Umbilical cord (tissue), 1 donor: ENCODE measurements at regions not wholly inside any gene's neighbourhood (a gene's known extent, or its start where the extent isn't known, plus 50 kb on each side); places are given as distances from the start of the nearest gene placed in this dataset.
A peak's percentile ranks its signal among the peaks of the same experiment; 100 is the strongest.

Source experiments
- DNase-seq: peaks from one replicate; pipeline ENCODE4 v3.0.0-alpha.2; 2015; ENCODE audit warnings: low spot score

DNA sequence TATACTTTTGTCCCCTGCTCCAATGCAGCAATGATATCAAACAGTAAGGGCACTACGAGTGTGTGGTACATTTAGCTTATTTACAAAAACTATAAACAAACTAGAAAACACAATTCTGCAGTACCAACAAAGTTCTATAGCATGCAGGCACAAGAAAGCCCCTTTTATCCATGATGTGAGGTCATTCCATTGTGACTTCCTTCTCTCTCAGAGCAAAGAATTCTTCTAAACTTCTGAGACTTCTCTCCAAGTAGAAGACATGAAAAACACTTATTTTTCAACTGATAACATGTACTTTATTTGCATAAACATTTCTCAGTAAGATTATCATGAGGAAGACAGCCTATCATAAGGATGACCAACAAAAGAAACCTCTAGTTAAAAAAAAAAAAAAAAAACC lies 569.8 kb downstream of the TLE1 start:
- DNase-seq, result no peak

DNA sequence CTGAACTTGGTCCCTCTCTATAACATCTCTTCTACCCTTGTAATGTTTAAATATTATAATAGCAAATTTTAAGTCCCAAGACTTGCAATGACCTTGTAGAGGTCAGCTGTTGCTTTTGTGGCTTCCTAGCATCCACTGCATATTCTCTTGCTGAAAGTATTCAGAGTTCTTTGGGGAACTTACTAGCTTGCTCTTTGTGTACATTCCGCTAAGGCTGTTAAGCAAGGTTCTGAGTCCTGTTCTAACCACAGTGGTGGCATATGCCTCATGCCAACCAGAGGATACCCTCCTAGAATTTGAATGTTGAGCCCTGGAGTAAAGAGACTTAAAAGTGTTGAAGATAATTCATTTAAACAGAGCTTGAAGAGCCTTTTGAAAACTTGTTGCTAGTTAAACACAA lies 570.9 kb downstream of the TLE1 start:
- no peak for DNase-seq

- DNase-seq, result no peak
These were observed 572.8 kb downstream of the TLE1 start for GRCh38 chr9:81116340-81117137.

GRCh38 chr9:81113453-81114124 lies 575.8 kb downstream of the TLE1 start:
- DNase-seq, result peak; percentile 28

- DNase-seq, result no peak
These were observed 576.5 kb downstream of the TLE1 start for GRCh38 chr9:81112627-81113452.

DNA sequence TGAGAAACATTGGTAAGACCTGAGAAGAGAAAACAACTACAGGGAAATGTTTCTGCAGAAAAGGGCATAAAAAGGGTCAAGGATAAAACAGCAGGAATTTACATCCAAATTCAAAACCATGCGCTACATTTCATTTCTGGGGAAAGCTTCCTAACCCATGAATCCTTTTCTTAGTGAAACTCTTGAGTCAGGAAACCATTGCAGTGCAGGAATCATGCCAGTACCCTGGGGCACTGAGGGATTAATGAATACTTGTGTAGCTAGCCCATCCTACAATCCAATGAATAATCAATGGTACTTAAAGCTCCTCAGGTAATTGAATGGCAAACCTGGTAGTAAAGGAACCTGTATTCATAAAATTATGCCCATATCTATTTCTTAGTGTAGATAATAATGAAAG lies 580.5 kb downstream of the TLE1 start:
- DNase-seq, result no peak

- DNase-seq, result no peak
These were observed 581.0 kb downstream of the TLE1 start for GRCh38 chr9:81108391-81108790.

DNA sequence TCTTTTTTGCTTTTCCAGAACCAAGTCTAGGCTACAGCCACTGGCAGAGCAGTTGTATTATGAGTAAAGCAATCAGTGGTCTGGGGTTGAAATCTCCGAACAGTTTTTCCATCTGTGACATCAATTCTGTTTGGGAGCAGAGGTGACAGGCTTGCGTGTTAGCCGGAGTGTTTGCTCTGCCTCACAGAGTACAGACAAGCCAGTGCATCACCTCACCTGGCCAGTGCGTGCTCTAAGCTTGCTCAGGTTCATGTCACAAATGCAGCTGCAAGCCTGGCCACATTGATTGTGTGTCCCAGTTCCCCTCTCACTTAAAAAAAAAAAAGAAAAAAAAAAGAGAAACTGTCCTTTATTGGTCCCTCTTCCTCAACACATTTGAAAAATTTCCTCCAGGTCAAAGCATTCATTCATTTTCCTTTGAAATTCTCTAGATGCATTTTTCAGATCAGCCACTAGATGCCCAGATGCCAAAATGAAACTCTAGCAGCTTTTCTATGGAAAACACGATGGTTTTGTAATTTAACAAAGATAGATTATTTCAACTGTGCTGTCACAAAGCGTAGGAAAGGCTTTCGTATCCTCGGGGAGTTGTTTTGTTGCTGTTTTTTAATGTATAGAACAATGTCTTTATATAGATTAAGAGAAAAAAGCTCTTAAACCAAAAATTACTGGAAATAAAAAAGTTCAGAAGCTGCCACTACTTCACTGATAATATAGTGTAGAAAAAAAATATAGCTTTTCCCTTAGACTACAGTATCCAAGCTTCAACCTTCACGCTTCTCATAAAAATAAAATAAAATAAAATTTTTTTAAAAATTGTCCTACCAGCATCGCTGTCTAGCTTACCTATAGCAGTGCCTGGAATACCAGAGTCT lies 585.5 kb downstream of the TLE1 start:
- DNase-seq, result no peak

DNA sequence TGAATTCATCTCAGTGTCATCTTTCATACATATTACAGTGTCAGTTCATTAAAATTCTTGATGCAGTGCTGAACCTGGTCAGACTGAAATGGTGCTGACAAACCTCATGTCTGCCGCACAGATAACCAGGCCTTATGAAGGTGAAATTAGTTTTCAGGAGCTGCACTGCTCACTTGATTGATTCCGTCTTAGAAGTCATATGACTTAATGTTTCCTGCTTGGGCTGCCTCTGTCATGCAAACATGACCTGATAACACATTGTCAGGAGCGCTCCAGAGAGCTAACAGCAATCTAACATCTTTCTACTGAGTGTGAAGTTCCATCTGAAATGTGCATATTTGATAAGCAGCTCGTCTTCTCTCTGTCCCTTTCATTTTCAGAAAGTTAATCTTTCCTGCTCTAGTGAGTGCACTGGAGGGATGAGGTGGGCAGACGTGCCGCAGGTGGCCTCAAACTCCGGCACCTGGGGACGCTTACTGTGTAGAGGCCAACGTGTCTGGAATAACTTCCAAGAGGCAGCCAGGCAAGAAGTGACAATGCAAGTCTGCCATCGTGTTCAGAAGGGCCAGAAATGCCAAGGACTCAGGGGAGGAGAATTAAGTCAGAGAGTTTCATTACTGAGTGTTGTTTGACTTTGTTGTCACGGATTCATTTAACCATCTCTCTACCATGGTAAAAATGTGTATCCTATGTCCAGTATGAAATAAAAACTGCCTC lies 592.1 kb downstream of the TLE1 start:
- DNase-seq, result no peak

DNA sequence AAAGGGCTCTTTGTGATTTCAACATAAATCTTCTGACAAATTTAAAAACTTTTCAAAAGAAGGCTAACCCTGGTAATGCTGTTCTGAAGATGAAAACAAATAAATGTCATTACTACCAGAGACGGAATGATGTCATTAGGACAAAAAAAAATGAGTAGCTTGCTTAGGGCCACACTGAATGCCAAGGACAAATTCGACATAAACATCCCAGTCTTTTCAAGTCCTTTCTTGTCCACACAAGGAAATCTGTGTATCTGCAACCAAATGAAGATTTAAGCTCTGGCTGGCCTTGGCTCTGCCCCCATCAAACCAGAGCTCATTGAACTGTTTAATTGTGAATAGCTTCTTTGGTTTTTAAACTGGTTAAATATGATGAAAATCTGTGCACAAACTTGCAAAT lies 592.7 kb downstream of the TLE1 start:
- DNase-seq, result peak; percentile 29

- DNase-seq, result no peak
These were observed 597.3 kb downstream of the TLE1 start for GRCh38 chr9:81092057-81092456.

- no peak for DNase-seq
These were observed 601.0 kb downstream of the TLE1 start for GRCh38 chr9:81088341-81088740.

DNA sequence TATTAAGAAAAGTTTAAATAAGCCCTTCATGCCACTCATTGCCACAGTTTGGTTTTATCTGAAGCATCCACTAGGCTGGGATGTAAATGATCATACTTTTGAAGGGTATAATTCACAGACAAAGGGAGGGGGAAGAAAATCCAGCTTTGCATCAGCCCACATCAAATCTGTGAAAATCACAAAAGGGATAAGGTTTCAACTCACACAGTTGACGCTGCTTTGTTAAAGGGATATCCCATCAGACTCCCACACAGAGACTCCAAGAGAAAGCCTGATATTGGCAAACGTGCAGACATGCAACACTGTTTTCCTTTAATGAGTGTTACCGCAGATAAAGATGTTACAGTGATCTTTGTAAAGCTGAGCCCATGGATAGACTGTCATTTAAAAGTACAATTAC lies 602.9 kb downstream of the TLE1 start:
- DNase-seq, result no peak

- DNase-seq, result peak; percentile 54
These were observed 605.4 kb downstream of the TLE1 start for GRCh38 chr9:81083854-81084512.

DNA sequence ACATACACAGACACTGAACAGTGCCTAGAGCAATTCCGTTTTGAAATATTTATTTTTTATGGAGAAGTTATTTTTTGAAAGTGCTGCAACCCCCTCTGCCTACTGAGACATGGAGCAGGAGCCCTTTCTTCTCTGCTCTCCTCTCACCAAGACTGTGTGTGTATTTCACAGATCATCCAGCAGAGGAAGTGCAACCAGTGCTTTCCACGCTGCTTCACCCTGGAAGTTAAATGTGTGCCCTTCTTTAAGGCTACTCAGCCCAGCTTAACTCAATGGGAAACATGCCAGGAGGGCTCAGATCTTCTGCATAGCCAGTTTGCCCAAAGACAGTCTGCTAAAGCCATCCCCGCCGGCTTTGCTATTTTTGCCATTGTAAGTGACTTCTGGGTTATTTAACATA lies 606.3 kb downstream of the TLE1 start:
- peak; percentile 81 for DNase-seq

DNA sequence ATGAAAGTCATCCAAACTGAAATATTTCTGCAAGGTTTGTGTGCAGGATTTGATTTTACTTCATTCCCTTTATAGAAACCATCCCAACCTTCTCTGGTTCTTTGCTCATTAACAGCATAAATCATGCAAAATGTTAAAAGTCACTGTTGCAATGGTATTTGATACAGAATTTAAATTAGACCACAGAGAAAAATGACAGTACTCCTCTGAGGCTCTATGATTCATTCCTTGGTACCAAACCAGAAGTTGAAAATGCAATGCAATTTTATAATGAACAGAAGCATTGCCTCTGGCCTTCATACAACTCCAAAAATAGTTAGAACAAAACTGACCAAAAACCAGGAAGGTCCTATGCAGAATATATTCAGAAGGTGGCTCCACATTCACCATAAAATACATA lies 607.1 kb downstream of the TLE1 start:
- peak; percentile 39 for DNase-seq

GRCh38 chr9:81080900-81081299 lies 608.4 kb downstream of the TLE1 start:
- DNase-seq, result no peak

DNA sequence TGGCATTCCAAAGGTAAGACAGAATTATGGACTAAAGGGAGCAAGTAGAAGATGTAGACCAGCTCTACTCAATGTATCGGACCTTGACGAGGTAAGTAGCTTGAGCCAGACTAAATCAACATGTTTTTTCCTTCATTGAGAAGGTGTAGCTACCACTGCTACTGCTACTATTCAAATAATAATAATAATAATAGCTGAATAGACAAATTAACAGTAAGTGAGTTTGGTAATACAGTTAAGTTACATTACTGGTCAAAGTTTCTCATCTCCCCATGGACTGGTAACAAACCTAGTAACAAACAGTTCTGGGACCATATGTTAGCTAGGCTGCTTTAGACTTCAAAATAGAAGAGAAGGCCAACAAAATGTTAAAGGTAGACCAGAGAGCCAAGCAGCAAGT lies 609.2 kb downstream of the TLE1 start:
- DNase-seq, result no peak

- DNase-seq, result no peak
These were observed 610.3 kb downstream of the TLE1 start for GRCh38 chr9:81079055-81079454.

GRCh38 chr9:81078555-81078954 lies 610.8 kb downstream of the TLE1 start:
- DNase-seq, result no peak
